GM19438 (cell line): ENCODE measurements at regions not wholly inside any gene's neighbourhood (a gene's known extent, or its start where the extent isn't known, plus 50 kb on each side); places are given as distances from the start of the nearest gene placed in this dataset.
A peak's percentile ranks its signal among the peaks of the same experiment; 100 is the strongest.
"Not testable (repeated sequence)": the region's sequence is repeated elsewhere in the genome, so short reads cannot be mapped to it uniquely, and the experiment has no call there.

Source experiments
- ATAC-seq: cut with Tn5 transposase; IDR thresholded peaks from one replicate; pipeline ENCODE4 v1.9.1; 2021; ENCODE audit warnings: low read depth; ENCODE audit not compliant: unreplicated experiment

DNA sequence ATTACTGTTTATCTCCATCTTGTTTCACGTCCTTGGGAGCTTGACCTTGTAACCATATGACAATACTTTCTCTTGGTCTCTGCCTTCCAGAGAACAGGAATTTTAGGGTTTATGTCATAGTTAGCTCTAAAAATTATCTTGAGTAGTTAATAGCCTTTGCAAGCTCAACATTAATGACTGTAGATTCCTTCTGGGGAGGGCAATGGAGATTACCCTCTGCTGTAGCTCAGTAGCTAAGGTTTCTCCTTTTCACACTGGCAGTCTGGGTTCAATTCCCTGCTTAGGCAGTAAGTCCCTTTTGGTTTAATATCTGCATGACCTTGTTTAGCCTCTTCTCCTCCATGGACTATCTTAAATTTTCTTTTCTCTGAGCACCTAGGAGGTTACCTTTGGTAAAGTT is 181.7 kb upstream of the GPR101 start:
- no peak for ATAC-seq

- ATAC-seq = no peak
Observed at GRCh38 chrX:137212078-137212632, 178.4 kb upstream of the GPR101 start.

DNA sequence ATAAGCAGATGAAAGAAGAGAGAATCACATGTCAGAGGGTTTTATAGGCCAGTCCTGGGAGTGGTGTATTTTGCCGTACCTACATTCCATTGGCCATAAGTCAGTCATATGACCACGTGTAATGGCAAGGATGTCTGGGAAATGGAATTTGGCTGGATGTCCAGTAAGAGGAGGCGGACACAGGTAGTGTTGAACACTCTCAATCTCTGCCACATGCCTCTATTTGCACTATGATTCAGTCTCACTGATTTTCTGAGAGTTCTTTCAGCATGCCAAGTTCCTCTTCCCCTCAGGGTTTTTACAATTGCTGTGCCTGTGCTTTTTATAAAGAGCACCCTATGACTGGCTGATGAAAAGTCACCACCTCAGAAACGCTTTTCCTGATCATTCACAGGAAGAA is 164.2 kb upstream of the GPR101 start:
- no peak for ATAC-seq

GRCh38 chrX:137195991-137196390 is 162.2 kb upstream of the GPR101 start:
- ATAC-seq = no peak

- no peak for ATAC-seq
Observed at GRCh38 chrX:137195296-137195695, 161.5 kb upstream of the GPR101 start.

- peak; percentile 69 for ATAC-seq
Observed at GRCh38 chrX:137194164-137194563, 160.4 kb upstream of the GPR101 start.

GRCh38 chrX:137187540-137187939 is 153.7 kb upstream of the GPR101 start:
- no peak for ATAC-seq

- ATAC-seq = no peak
Observed at GRCh38 chrX:137178392-137178791, 144.6 kb upstream of the GPR101 start.

- ATAC-seq = no peak
Observed at GRCh38 chrX:137172317-137172948, 138.6 kb upstream of the GPR101 start.

GRCh38 chrX:137171626-137172025 is 137.8 kb upstream of the GPR101 start:
- no peak for ATAC-seq

GRCh38 chrX:137166591-137166990 is 132.8 kb upstream of the GPR101 start:
- no peak for ATAC-seq

GRCh38 chrX:137164329-137164728 is 130.5 kb upstream of the GPR101 start:
- ATAC-seq = no peak

- no peak for ATAC-seq
Observed at GRCh38 chrX:137151403-137151802, 117.6 kb upstream of the GPR101 start.

DNA sequence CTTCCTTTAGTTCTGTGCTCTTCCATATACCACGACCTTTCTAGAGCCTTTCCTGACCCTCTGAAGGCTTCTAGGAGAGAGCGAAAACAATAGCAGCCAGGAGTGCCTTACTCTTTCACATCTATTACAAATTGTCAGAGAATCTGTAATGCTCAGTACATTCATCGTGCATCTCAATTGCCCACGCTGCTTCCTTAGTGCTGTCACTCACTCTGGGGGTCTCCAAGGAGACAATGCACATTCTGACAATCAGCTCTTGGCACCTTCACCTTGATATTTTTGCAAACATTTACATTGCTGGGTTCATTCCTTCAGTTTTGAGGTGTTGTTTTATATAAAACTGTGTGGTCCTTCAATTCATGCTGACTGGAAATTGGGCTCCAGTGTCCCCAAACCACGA is 110.1 kb upstream of the GPR101 start:
- no peak for ATAC-seq

DNA sequence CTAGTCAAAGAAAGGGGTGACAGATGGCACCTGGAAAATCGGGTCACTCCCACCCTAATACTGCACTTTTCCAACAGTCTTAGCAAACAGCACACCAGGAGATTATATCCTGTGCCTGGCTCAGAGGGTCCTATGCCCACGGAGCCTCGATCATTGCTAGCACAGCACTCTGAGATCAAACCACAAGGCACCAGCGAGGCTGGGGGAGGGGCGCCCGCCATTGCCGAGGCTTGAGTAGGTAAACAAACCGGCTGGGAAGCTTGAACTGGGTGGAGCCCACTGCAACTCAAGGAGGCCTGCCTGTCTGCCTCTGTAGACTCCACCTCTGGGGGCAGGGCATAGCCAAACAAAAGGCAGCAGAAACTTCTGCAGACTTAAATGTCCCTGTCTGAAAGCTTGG is 88.9 kb upstream of the GPR101 start:
- not testable (repeated sequence) for ATAC-seq

- ATAC-seq = no peak
Observed at GRCh38 chrX:137119049-137119448, 85.3 kb upstream of the GPR101 start.

DNA sequence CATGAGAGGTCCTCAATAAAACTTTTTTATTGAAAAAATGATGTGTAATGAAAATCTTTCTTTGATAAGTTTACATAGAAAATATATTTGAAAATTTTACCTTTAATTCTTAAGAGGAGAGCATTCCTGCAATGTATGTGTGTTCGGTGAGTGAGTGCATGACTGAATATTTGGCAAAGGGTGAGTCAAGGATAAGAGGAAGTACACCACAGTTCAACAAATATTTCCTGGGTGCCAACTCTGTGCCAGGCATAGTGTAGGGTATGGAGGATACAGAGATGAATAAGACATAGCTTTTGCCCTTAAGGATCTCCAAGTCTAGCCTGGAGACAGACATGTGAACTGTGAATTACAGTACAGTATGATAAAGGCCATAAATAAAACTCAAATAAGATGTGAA is 84.7 kb upstream of the GPR101 start:
- ATAC-seq = no peak

DNA sequence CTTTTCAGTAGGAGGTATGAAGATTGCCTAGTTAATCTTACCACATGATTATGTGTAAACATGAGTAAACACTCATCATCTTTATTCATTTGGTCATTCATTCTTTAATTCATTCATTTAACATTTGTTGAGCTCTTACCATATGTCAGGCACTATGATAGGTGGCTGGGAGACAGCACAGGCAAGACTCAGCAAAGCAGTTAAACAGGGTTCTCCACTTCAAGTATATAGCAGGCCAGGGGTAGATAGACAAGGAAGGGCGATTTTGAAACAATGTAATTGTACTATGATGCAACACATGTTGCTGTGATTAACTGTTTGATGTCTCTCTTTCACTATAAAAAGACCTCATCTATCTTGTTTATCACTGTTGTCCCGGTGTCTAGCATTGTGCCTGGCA is 84.3 kb upstream of the GPR101 start:
- ATAC-seq = no peak

DNA sequence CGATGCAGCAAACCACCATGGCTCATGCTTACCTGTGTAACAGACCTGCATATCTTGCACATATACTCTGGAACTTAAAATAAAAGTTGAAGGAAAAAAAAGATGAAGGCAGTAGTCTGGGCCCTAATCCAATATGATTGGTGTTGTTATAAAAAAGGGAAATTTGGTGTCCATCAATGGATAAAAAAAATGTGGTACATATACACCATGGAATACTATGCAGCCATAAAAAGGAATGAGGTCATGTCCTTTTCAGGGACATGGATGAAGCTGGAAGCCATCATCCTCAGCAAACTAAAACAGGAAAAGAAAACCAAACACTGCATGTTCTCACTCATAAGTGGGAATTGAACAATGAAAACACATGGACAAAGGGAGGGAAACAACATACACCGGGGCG is 74.1 kb upstream of the GPR101 start:
- not testable (repeated sequence) for ATAC-seq

DNA sequence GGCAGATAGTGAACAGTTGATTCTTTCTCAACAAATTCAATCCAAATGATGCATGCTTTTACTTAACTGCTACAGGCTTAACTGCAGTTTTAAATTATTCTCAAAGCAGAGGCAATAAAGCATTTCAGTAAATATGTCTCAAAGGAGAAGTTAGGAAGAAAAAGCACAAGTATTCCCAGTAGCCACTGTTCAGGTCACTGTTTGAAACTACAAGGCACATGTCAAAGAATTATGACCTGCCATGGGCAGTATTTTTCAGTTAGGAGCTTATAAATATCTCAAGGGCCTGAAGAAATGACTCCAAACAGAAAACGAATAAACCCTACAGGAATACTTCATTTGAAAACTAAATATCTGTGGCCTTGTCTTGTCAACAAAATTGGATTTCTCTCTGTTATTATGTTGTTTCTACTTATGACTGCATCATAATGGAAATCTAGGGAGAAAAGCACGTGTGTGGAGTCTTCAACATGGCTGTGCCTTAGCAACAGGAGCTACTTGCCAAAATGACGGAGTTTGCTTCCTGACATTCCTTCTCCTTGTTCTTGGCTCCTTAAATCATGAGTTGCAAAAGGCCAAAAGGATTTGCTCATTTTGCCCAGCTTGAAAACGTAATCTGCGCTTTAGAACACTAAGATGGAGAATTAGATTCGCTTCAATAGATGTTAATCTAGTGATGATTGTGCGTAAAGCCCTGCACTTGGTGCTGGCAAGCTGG is 67.6 kb upstream of the GPR101 start:
- no peak for ATAC-seq
